ENCODE measurements at regions not wholly inside any gene's neighbourhood (a gene's known extent, or its start where the extent isn't known, plus 50 kb on each side); places are given as distances from the start of the nearest gene placed in this dataset.

- ChIA-PET CTCF (interaction anchor here (1.1 kb wide), 1 partner anchor 16 kb away, joined by 3 read pairs; no protein-coding TSS in a partner anchor), POLR2A (ENCODE audit: unreplicated experiment) (no interaction called here)
- H3K14ac ChIP-seq (replicated peaks; ENCODE audit: low read depth, low read length): no peak overlapping the region
- no peak overlapping the region for H3K4me2 ChIP-seq (ENCODE audit: low read depth, low read length)
- no peaks in the 10 kb centered on the region for H3K4me1 ChIP-seq (ENCODE audit: control insufficient read depth, insufficient read depth, low read length)
- H2AK5ac ChIP-seq (ENCODE audit: low read depth, low read length): no peak overlapping the region
- no peak overlapping the region for H2BK15ac ChIP-seq (ENCODE audit: low read depth, low read length)
- H4K20me1 ChIP-seq (ENCODE audit: insufficient read depth, low read length): no peaks in the 10 kb centered on the region
- DNase-seq: no peak
- H4K5ac ChIP-seq (ENCODE audit: low read depth, low read length): no peak overlapping the region
- intact Hi-C loops (cut with micrococcal nuclease): loop anchor here (5.0 to 10.0 kb wide), 2 partner anchors 320 to 532 kb away; no protein-coding TSS in a partner anchor
- no peak overlapping the region for H3K4ac ChIP-seq (ENCODE audit: low read depth, low read length)
- H3K9me3 ChIP-seq (ENCODE audit: control insufficient read depth, insufficient read depth, low read length): no peaks in the 10 kb centered on the region
- dilution Hi-C loops (cut with HindIII; ENCODE audit: low sequenced_read_pairs, unreplicated experiment): no loop called here
- in situ Hi-C loops (cut with MboI; ENCODE audit: low sequenced_read_pairs): no loop called here
- no peak overlapping the region for H2BK5ac ChIP-seq (ENCODE audit: low read depth, low read length, poor library complexity, severe bottlenecking)
- no peak overlapping the region for H3K4me3 ChIP-seq (ENCODE audit: insufficient read depth, low read depth, low read length)
- no peak overlapping the region for H3K9ac ChIP-seq (ENCODE audit: low read depth, low read length)
- no peak overlapping the region for H4K8ac ChIP-seq (ENCODE audit: low read depth in 2 of 2, low read length in 2 of 2)
- no peaks in the 10 kb centered on the region for H3K36me3 ChIP-seq (ENCODE audit: control insufficient read depth, insufficient read depth, low read length)
- BruUV-seq (replicated peaks): no TSS peak
- no peak overlapping the region for H3K27ac ChIP-seq (ENCODE audit: insufficient read depth, low read length)
- no peak overlapping the region for H2BK20ac ChIP-seq (ENCODE audit: low read depth, low read length)
- H2AK9ac ChIP-seq (replicated peaks; ENCODE audit: low read depth, low read length, poor library complexity): no peak overlapping the region
- no peak for ATAC-seq (ENCODE audit: low read depth)
- H3K56ac ChIP-seq (ENCODE audit: extremely low read depth, insufficient read depth, low read length): no peak overlapping the region
- no CpG with 5 or more reads among the region's 12 CpGs for WGBS, 2 experiments (ENCODE audit: extremely low coverage in 2 of 2, insufficient read length in 1 of 2)
- H3K27me3 ChIP-seq (ENCODE audit: control insufficient read depth, insufficient read depth, low read length): peaks cover 12% of the 10 kb centered on the region
- no peak overlapping the region for H4K91ac ChIP-seq (ENCODE audit: insufficient read depth, low read depth, low read length)
- H2BK120ac ChIP-seq (ENCODE audit: low read depth, low read length): no peak overlapping the region
- H2AFZ ChIP-seq (replicated peaks; ENCODE audit: low read length, poor library complexity): no peak overlapping the region
- TF ChIP-seq USF2 (IDR thresholded peaks at IDR 0.05; ENCODE audit: low read depth, low read length) (no peak), BHLHE40 (IDR thresholded peaks at IDR 0.05; ENCODE audit: low read depth, low read length) (no peak)
- H3K9me1 ChIP-seq (ENCODE audit: insufficient read depth, low read length): no peaks in the 10 kb centered on the region
- no peaks in the 10 kb centered on the region for H3K79me1 ChIP-seq (ENCODE audit: low read depth in 1 of 2, low read length in 2 of 2)
- H3K18ac ChIP-seq (ENCODE audit: low read depth, low read length): no peak overlapping the region
- H3K23ac ChIP-seq (ENCODE audit: low read depth, low read length): no peak overlapping the region
Observed at GRCh38 chr20:59404749-59405148, 104.3 kb downstream of the EDN3 start.
